Ishikawa (cell line): ENCODE measurements at regions not wholly inside any gene's neighbourhood (a gene's known extent, or its start where the extent isn't known, plus 50 kb on each side); places are given as distances from the start of the nearest gene placed in this dataset.

Source experiments
- CEBPB ChIP-seq: IDR thresholded peaks from 2 replicates; pipeline ENCODE4 v1.6.1; 2012
- EP300 ChIP-seq: IDR thresholded peaks from 2 replicates; pipeline ENCODE4 v1.6.1; 2012; ENCODE audit warnings: borderline replicate concordance
- TCF12 ChIP-seq: IDR thresholded peaks from 2 replicates; pipeline ENCODE4 v1.6.1; 2012; ENCODE audit warnings: low read depth
- TF ChIP-seq, protein P1 (sequence below): IDR thresholded peaks from 2 replicates; pipeline ENCODE4 v1.6.1; 2012; ENCODE audit warnings: low read depth, mild to moderate bottlenecking

DNA sequence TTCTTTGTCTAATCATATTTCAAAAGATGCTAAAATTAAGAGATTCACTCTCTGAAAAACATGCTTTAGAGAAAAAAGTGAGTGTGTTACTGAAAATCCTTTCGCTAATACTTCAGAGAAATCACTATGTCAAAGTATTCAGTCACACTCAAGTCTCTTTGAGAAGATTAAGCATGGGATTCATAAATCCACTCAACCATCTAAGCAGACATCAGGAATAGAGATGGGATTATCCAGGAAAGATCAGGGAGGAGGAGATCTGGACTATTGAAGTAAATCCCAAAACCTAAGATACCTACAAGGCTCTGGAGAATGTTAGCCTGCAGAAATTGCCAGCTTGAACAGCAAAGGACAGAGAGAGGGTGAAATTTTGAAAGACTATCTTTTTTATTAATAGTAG lies 317.2 kb upstream of the ACO1 start:
- TF ChIP-seq, protein P1, sequence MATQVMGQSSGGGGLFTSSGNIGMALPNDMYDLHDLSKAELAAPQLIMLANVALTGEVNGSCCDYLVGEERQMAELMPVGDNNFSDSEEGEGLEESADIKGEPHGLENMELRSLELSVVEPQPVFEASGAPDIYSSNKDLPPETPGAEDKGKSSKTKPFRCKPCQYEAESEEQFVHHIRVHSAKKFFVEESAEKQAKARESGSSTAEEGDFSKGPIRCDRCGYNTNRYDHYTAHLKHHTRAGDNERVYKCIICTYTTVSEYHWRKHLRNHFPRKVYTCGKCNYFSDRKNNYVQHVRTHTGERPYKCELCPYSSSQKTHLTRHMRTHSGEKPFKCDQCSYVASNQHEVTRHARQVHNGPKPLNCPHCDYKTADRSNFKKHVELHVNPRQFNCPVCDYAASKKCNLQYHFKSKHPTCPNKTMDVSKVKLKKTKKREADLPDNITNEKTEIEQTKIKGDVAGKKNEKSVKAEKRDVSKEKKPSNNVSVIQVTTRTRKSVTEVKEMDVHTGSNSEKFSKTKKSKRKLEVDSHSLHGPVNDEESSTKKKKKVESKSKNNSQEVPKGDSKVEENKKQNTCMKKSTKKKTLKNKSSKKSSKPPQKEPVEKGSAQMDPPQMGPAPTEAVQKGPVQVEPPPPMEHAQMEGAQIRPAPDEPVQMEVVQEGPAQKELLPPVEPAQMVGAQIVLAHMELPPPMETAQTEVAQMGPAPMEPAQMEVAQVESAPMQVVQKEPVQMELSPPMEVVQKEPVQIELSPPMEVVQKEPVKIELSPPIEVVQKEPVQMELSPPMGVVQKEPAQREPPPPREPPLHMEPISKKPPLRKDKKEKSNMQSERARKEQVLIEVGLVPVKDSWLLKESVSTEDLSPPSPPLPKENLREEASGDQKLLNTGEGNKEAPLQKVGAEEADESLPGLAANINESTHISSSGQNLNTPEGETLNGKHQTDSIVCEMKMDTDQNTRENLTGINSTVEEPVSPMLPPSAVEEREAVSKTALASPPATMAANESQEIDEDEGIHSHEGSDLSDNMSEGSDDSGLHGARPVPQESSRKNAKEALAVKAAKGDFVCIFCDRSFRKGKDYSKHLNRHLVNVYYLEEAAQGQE, result no peak
- no peak for TF ChIP-seq TCF12
- TF ChIP-seq CEBPB, result no peak
- no peak for TF ChIP-seq EP300
